Fibroblast of villous mesenchyme (primary cell): ENCODE measurements at regions not wholly inside any gene's neighbourhood (a gene's known extent, or its start where the extent isn't known, plus 50 kb on each side); places are given as distances from the start of the nearest gene placed in this dataset.

Source experiments
- DNase-seq: peaks from one replicate; pipeline ENCODE4 v3.0.0-alpha.2; 2010; ENCODE audit warnings: low read depth
- H3K4me3 ChIP-seq: 2 replicates; pipeline ENCODE4 v1.5.1; 2011; ENCODE audit warnings: low read depth, mild to moderate bottlenecking, low read length
- TF ChIP-seq, protein P1 (sequence below): IDR thresholded peaks from 2 replicates; pipeline ENCODE4 v1.5.1; 2012; ENCODE audit warnings: low read depth, mild to moderate bottlenecking, low read length; ENCODE audit not compliant: insufficient read depth

DNA sequence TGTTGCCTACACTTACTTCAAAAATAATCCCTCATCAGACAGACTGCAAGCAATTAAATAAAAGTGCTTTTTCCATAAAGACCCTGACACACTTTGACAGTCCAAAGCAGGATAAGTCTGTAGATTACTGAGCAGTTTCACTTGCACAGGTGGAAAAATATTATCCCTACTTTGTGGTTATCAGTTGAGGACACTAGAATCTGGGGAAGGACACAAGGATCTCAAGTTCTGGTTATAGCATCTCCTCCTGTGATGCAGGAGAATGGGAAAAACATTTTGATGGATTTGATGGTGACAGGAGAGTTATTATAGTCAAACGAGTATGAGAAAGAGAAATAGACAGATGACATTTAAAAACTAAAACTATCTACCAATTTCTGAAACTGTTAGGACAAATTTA, 122.9 kb upstream of the PCDH9 start:
- H3K4me3 ChIP-seq: no peak overlapping the region
- DNase-seq: no peak
- TF ChIP-seq, protein P1, sequence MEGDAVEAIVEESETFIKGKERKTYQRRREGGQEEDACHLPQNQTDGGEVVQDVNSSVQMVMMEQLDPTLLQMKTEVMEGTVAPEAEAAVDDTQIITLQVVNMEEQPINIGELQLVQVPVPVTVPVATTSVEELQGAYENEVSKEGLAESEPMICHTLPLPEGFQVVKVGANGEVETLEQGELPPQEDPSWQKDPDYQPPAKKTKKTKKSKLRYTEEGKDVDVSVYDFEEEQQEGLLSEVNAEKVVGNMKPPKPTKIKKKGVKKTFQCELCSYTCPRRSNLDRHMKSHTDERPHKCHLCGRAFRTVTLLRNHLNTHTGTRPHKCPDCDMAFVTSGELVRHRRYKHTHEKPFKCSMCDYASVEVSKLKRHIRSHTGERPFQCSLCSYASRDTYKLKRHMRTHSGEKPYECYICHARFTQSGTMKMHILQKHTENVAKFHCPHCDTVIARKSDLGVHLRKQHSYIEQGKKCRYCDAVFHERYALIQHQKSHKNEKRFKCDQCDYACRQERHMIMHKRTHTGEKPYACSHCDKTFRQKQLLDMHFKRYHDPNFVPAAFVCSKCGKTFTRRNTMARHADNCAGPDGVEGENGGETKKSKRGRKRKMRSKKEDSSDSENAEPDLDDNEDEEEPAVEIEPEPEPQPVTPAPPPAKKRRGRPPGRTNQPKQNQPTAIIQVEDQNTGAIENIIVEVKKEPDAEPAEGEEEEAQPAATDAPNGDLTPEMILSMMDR: no peak

DNA sequence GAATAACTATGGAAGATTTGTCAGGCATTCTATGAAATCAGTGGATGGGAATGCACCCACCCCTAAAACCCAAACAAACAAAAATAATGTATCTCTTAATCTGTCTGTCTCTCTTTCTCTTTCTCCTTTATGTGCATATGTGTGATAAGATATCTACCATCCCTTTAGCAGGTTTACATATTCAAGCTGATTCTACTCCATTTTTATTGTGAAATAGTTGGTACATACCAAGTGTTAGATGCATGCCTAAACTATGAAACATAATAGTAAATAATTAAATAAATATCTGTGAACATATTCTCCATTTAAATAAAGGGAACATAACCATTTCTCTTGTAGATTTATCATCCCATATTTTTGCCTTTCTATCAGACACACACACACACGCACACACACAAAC, 121.8 kb upstream of the PCDH9 start:
- TF ChIP-seq, protein P1: no peak
- H3K4me3 ChIP-seq: no peak overlapping the region
- no peak for DNase-seq

DNA sequence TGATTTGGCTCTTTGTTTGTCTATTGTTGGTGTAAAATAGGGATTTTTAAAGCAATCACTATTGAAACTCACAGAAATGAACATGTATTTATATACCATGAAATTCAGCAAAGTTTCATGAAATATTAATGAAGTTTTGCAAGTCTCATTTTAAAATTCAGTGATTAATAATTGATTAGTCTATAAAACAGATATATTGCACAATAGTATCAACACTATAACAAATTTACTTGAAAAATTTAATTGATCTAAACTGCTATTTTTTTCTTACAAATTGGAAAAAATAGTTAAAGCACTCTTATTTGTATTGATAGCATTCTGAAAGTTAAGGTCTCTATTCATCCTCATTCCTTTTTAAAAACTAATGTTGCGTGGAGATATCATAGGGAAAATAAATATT, 121.0 kb upstream of the PCDH9 start:
- TF ChIP-seq, protein P1: no peak
- no peak overlapping the region for H3K4me3 ChIP-seq
- no peak for DNase-seq

DNA sequence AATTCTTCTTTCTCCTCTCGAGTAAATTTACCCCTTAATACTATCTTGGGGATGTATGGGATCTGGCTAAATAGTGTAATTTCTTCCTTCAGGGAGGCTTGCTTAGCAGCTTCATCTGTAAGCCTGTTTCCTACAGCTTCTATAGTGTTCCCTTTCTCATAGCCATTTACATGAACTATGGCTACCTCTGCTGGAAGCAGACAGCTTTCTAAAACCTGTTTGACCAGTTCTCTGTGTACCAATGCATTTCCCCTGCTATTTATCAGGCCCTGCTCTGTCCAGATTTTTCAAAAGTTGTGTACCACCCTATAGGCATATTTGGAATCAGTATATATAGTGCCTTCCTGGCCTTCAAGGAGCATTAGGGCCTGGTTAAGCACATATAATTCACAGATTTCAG, 113.6 kb upstream of the PCDH9 start:
- DNase-seq: no peak
- TF ChIP-seq, protein P1: no peak
- H3K4me3 ChIP-seq: no peak overlapping the region

DNA sequence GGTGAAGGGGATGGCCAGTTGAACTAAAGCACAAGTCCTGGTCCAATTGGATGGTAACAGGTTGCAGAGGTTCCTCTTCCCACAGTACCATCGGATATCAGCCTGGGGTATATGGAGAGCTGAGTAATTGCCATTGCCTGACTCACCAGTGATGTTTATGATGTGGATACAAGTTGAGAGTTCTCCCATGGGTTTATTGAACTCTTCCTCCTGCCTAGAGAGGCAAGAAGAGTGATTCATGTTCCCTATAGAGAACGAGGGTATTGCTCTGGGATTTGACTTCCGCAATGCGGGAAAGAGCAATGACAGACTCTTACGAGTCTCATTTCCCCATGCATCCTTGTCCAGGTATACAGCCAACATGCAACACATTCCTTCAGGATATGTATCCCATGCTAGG, 111.3 kb upstream of the PCDH9 start:
- DNase-seq: no peak
- TF ChIP-seq, protein P1: no peak
- H3K4me3 ChIP-seq: no peak overlapping the region

DNA sequence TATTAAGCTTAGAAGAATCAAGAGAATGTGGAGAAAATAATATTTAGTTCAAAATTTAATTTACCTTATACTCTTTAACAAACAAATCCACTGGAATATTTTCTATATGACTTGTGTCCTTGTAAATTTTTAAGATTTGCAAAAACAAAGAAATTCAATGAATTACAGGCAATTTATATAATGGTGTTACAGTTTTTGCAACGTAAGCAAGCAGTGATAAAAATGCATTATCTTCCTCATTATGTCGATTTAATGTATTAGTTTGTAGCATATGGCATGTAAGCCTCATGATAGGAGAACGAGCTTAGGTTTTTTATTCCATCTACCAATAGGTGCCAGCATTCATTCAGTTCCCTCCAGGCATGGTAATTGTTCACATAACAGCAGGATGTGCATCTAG, 100.0 kb upstream of the PCDH9 start:
- TF ChIP-seq, protein P1: no peak
- H3K4me3 ChIP-seq: no peak overlapping the region
- no peak for DNase-seq

DNA sequence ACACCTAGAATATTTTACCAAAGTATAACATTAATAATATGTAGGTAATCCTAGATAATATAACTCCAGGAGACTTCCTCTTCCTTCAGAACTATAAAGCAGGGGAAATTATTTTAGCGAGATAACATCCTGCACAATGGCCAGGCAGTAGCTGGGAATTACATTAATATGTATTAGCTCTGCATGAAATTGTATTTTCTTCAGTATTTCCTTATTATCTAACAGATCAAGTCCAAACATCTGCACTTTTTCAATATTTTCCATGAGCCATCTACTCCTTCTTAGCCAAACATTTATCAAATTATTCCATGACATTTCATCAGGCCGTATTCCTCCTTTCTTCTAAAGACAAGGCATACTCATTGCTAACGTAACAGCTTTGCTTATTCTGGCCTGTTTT, 98.8 kb upstream of the PCDH9 start:
- H3K4me3 ChIP-seq: no peak overlapping the region
- no peak for DNase-seq
- TF ChIP-seq, protein P1: no peak
